K562 (cell line): ENCODE measurements at regions not wholly inside any gene's neighbourhood (a gene's known extent, or its start where the extent isn't known, plus 50 kb on each side); places are given as distances from the start of the nearest gene placed in this dataset.

Source experiments
- ATAC-seq: fragments of 200-7000 bp; cut with Tn5 transposase; 3 replicates; pipeline ENCODE4 v1.9.1; 2020; ENCODE audit warnings: moderate library complexity
- BruUV-seq: library from RNA; stranded (reverse); fragments of 400-500 nt; replicated peaks from 2 replicates; lab custom pipeline; 2021; lab: Mats Ljungman, UMichigan
- CTCF ChIA-PET: fragments of 300-600 bp; formaldehyde crosslinking; extraction: SDS; loops from one replicate; lab custom pipeline; 2021; ENCODE audit warnings: low intra/inter-chr PET ratio; lab: Yijun Ruan, JAX
- POLR2A ChIA-PET: fragments of 300-600, 350-650 bp; sonication (Branson Sonifier 250); formaldehyde crosslinking; extraction: SDS; loops from one replicate; lab custom pipeline; 2021; ENCODE audit warnings: antibody characterized with exemption, inconsistent platforms; lab: Yijun Ruan, JAX
- DNase-seq, 4 experiments: peaks; one replicate each; pipeline versions ENCODE4 v3.0.0 to v3.0.0-alpha.2; 2011 to 2018; ENCODE audit warnings: low spot score in 3 of 4, mixed read lengths in 3 of 4; ENCODE audit errors: extremely low read depth in 1 of 4
- FAIRE-seq: peaks from 2 replicates; lab custom pipeline; 2011; peaks lifted over from hg19 to GRCh38; lab: Jason Lieb, UNC
- H2AFZ ChIP-seq: 2 replicates; pipeline ENCODE4 v1.6.0; 2011; ENCODE audit warnings: low read depth, low read length, control low read depth, inconsistent platforms
- H3K27ac ChIP-seq: fragments of 200-600 bp; 3 replicates; pipeline ENCODE4 v1.8.0; 2011; ENCODE audit warnings: low read depth, mild to moderate bottlenecking, control low read depth, inconsistent platforms, low read length, moderate library complexity, mixed read lengths; ENCODE audit errors: extremely low read depth
- H3K27me3 ChIP-seq, 2 experiments: fragments of 300-600 bp in 1 of 2; 2 replicates in 1 of 2; 3 replicates in 1 of 2; pipeline versions ENCODE4 v1.6.0 to v1.8.0; 2011; ENCODE audit warnings: inconsistent platforms in 2 of 2, low read length in 2 of 2, mild to moderate bottlenecking in 1 of 2, mixed read lengths in 1 of 2, moderate library complexity in 1 of 2; ENCODE audit not compliant: control insufficient read depth in 2 of 2, insufficient read depth in 2 of 2
- H3K36me3 ChIP-seq: fragments of 300-600 bp; 3 replicates; pipeline ENCODE4 v1.8.0; 2011; ENCODE audit warnings: mild to moderate bottlenecking, low read length, inconsistent platforms; ENCODE audit not compliant: control insufficient read depth, insufficient read depth
- H3K4me1 ChIP-seq, 2 experiments: fragments of 200-600 bp in 1 of 2; replicated peaks in 1 of 2; 2 replicates in 1 of 2; 3 replicates in 1 of 2; pipeline versions ENCODE4 v1.5.1 to v1.8.0; 2011; ENCODE audit warnings: inconsistent platforms in 2 of 2, low read length in 2 of 2, mild to moderate bottlenecking in 1 of 2, mixed read lengths in 1 of 2, moderate library complexity in 1 of 2; ENCODE audit not compliant: control insufficient read depth in 2 of 2, insufficient read depth in 2 of 2
- H3K4me2 ChIP-seq: 2 replicates; pipeline ENCODE4 v1.6.1; 2011; ENCODE audit warnings: low read length, control low read depth, inconsistent platforms, mixed read lengths; ENCODE audit not compliant: insufficient read depth
- H3K4me3 ChIP-seq: fragments of 200-600 bp; sonication (generic), shearing (Covaris generic); 2 replicates; pipeline ENCODE4 v1.5.1; 2016; ENCODE audit warnings: control low read depth, inconsistent platforms
- H3K79me2 ChIP-seq: fragments of 200-600 bp; 3 replicates; pipeline ENCODE4 v1.8.0; 2011; ENCODE audit warnings: low read length, inconsistent platforms; ENCODE audit not compliant: control insufficient read depth, insufficient read depth
- H3K9ac ChIP-seq, 2 experiments: 2 replicates each; pipeline versions ENCODE4 v1.6.0 to v1.6.1; 2011; ENCODE audit warnings: low read depth in 2 of 2, low read length in 2 of 2, control low read depth in 1 of 2, inconsistent platforms in 1 of 2, mild to moderate bottlenecking in 1 of 2, mixed read lengths in 1 of 2; ENCODE audit not compliant: insufficient read depth in 1 of 2
- H3K9me1 ChIP-seq: one replicate; pipeline ENCODE4 v1.6.0; 2011; ENCODE audit warnings: inconsistent platforms, mild to moderate bottlenecking, low read length, moderate library complexity; ENCODE audit not compliant: control insufficient read depth, insufficient read depth
- H3K9me3 ChIP-seq: replicated peaks from 2 replicates; pipeline ENCODE4 v1.5.1; 2011; ENCODE audit warnings: low read depth, low read length, inconsistent platforms; ENCODE audit not compliant: control insufficient read depth, insufficient read depth
- H4K20me1 ChIP-seq: replicated peaks from 2 replicates; pipeline ENCODE4 v1.6.1; 2011; ENCODE audit warnings: low read length, inconsistent platforms, mixed read lengths; ENCODE audit not compliant: control insufficient read depth, insufficient read depth
- ZNF165 ChIP-seq: fragments of 250-450 bp; sonication (Bioruptor Pico); IDR thresholded peaks from 2 replicates; pipeline ENCODE4 v1.4.0; 2020; ENCODE audit warnings: borderline replicate concordance
- ZNF217 ChIP-seq: sonication (generic); formaldehyde crosslinking; IDR thresholded peaks from 2 replicates; pipeline ENCODE4 v1.8.0; 2022; ENCODE audit warnings: mild to moderate bottlenecking, missing genetic modification reagents
- ZNF79 ChIP-seq: fragments of 250-450 bp; sonication (Bioruptor Pico); IDR thresholded peaks from 2 replicates; pipeline ENCODE4 v1.4.0; 2020; ENCODE audit warnings: low read depth, mild to moderate bottlenecking, moderate library complexity
- WGBS: fragments of 100-300 bp; shearing (Covaris generic); methylation state at CpG from one replicate; pipeline ENCODE4 v1.1.6; 2016; ENCODE audit warnings: low coverage, mixed read lengths; ENCODE audit not compliant: insufficient coverage; ENCODE audit errors: missing lambda C conversion rate; 5-methylcytosine and 5-hydroxymethylcytosine counted together
- in situ Hi-C: fragments of 300-500 bp; cut with MboI; formaldehyde crosslinking; loops from 4 replicates; pipeline ENCODE4 v1.15.0; 2018; ENCODE audit warnings: inconsistent platforms, mixed read lengths
- intact Hi-C: fragments of 100-400 bp; cut with micrococcal nuclease; formaldehyde crosslinking; loops from 2 replicates; pipeline ENCODE4 v1.14.2; 2022
- TF ChIP-seq, protein P1 (sequence below): IDR thresholded peaks from 3 replicates; pipeline ENCODE4 v1.6.1; 2011; ENCODE audit warnings: borderline replicate concordance, mild to moderate bottlenecking, moderate library complexity; ENCODE audit not compliant: insufficient read length; ENCODE audit errors: extremely low read depth

DNA sequence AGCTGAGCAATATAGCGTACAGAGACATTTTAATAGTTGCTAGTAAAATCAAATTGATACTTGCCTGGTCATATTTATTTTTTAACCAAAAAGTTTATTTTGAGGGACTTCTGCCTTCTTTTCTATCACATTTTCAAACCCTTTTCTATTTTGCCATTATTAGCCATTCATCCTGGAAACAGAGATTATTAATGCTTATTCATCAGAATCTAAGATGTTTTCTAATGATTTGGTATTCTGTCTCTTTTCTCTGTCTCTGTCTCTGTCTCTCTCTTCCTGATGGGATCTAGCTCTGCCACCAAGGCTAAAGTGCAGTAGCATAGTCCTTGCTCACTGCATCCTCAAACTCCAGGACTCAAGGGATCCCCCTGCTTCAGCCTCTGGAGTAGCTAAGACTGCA, 871.3 kb upstream of the CDH8 start:
- no peak for FAIRE-seq
- H3K9ac ChIP-seq, result no peak overlapping the region
- DNase-seq, result no peak
- intact Hi-C loops, result no loop called here
- no peaks in the 10 kb centered on the region for H3K27me3 ChIP-seq
- H2AFZ ChIP-seq, result no peak overlapping the region
- ATAC-seq, result no peak
- H3K4me1 ChIP-seq, result no peaks in the 10 kb centered on the region
- no peak for TF ChIP-seq ZNF79 (CRISPR knock-in tag)
- no peak for TF ChIP-seq ZNF165 (CRISPR knock-in tag)
- no peak for TF ChIP-seq ZNF217 (CRISPR knock-in tag)
- TF ChIP-seq, protein P1, sequence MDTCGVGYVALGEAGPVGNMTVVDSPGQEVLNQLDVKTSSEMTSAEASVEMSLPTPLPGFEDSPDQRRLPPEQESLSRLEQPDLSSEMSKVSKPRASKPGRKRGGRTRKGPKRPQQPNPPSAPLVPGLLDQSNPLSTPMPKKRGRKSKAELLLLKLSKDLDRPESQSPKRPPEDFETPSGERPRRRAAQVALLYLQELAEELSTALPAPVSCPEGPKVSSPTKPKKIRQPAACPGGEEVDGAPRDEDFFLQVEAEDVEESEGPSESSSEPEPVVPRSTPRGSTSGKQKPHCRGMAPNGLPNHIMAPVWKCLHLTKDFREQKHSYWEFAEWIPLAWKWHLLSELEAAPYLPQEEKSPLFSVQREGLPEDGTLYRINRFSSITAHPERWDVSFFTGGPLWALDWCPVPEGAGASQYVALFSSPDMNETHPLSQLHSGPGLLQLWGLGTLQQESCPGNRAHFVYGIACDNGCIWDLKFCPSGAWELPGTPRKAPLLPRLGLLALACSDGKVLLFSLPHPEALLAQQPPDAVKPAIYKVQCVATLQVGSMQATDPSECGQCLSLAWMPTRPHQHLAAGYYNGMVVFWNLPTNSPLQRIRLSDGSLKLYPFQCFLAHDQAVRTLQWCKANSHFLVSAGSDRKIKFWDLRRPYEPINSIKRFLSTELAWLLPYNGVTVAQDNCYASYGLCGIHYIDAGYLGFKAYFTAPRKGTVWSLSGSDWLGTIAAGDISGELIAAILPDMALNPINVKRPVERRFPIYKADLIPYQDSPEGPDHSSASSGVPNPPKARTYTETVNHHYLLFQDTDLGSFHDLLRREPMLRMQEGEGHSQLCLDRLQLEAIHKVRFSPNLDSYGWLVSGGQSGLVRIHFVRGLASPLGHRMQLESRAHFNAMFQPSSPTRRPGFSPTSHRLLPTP, result no peak
- ChIA-PET POLR2A (no interaction called here), CTCF (no interaction called here)
- H3K27ac ChIP-seq, result no peak overlapping the region
- no peaks in the 10 kb centered on the region for H3K9me1 ChIP-seq
- H3K4me2 ChIP-seq, result no peak overlapping the region
- no peaks in the 10 kb centered on the region for H4K20me1 ChIP-seq
- H3K79me2 ChIP-seq, result no peaks in the 10 kb centered on the region
- no peaks in the 10 kb centered on the region for H3K36me3 ChIP-seq
- BruUV-seq, result no TSS peak
- H3K4me3 ChIP-seq, result no peak overlapping the region
- no peaks in the 10 kb centered on the region for H3K9me3 ChIP-seq
- 6% methylated on average over 1 of the region's 1 CpG for WGBS
- in situ Hi-C loops, result no loop called here
